ENCODE measurements at regions not wholly inside any gene's neighbourhood (a gene's known extent, or its start where the extent isn't known, plus 50 kb on each side); places are given as distances from the start of the nearest gene placed in this dataset.

DNA sequence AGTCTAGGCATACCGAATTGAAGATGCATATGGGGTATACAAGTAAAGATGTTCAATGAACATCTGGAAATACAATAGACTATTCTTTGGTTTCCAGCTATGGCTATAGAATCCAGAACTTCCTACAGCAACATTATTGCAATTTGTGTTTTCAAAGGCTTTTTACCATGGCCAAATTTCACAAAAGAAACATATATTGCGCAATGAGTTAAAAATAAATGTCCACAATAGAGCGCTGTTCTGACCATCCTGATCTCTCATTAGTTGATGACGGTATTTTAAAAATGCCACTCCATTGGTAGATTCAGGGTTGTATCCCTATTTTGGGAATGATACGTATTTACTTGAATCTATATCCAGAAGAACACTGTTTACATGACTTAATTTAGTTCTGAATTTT, 139.2 kb downstream of the LINC00632 start:
- TF ChIP-seq CTCF (conservative IDR thresholded peaks at IDR 0.05; ENCODE audit: low read depth, low read length) (no peak), EZH2phosphoT487 (IDR thresholded peaks at IDR 0.05; ENCODE audit: borderline replicate concordance, low read length) (no peak), EZH2 (IDR thresholded peaks at IDR 0.05; ENCODE audit: low read length, unreplicated experiment) (no peak)
